GM19023 (cell line): ENCODE measurements at regions not wholly inside any gene's neighbourhood (a gene's known extent, or its start where the extent isn't known, plus 50 kb on each side); places are given as distances from the start of the nearest gene placed in this dataset.
"Not testable (repeated sequence)": the region's sequence is repeated elsewhere in the genome, so short reads cannot be mapped to it uniquely, and the experiment has no call there.

Experiments used
- ATAC-seq: cut with Tn5 transposase; IDR thresholded peaks from one replicate; pipeline ENCODE4 v1.9.1; 2021; ENCODE audit warnings: mild to moderate bottlenecking, moderate library complexity; ENCODE audit not compliant: unreplicated experiment

DNA sequence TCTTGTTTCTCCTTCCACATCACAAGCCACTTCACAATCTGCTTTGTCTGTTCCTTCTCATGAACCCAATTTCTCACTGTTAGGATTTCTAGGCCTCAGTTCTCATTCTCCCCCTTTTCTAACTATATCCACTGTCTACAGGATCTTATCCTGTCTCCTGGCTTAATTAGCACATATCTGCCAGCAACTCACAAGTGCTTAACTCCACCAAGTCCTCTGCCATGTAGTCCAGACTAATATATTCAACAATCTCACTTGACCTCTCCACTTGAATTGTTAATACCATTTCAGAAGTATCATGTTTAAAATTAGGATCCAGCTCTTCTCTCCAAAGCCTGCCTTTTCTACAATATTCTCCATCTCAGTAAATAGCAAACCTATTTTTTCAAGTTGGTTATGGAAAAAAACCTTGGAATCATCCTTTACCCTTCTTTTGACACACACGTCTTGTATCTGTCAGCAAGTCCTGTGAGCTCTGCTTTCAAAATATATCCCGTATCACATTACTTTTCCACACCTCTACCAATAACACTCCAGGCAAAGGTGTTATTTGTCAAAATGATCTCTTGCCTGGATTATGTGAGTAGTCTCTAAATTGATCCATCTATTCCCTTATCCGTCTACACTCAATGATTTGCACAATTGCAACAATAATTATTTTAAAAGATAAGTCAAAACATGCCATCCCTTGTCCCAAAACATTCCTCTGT lies 127.2 kb upstream of the SLIT2 start:
- no peak for ATAC-seq

DNA sequence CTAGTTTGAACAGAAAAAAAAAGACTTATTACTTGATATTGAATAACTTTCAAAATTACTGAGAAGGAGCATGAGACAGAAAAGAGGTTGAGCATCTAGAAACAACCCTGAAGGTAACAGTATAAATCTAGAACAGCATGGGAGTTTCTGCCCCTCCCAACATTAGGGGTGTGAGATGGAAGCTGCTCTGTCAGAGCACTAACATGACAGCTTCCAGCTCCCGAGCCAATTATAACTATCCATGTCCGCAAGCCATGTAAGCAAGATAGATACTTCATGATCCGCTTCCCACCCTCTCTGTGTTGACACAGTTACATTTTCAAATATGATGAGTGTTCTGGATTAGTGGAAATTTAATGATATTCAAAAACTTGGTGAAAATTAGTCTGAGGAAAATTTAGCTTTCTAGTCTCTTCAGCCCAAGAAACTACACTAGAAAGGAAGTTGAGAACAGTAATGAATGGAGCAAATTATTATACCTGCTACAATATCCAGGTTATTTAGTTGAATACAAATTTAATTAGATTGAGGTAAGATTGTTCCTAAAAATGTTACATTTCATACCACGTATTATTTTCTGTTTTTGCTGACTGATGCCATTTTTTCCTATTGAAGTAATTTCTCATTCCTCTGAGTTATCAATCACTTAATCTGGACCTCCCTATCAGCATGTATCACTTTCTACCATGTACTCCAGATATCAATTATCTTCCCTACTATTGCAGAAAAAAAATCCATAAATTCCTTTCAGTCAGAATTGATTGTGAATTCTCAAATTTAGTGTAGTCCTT lies 129.3 kb upstream of the SLIT2 start:
- no peak for ATAC-seq

DNA sequence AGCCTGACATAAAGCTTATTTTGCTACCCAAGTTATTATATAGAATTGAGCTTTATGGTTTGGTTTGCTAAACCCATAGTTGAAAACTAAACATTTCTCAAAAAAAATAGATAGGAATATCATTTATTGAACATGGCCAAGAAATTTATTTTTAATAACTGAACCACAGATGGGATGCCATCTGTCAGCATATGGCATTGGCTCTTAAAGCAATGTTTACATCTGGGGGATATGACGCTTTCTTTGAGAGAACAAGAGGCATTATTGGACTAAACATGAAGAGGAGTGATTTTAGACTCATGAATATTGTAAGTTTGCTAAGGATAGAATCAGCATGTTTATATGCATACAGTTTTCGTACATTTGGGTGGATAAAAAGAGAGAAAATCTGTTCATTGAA lies 132.6 kb upstream of the SLIT2 start:
- no peak for ATAC-seq

DNA sequence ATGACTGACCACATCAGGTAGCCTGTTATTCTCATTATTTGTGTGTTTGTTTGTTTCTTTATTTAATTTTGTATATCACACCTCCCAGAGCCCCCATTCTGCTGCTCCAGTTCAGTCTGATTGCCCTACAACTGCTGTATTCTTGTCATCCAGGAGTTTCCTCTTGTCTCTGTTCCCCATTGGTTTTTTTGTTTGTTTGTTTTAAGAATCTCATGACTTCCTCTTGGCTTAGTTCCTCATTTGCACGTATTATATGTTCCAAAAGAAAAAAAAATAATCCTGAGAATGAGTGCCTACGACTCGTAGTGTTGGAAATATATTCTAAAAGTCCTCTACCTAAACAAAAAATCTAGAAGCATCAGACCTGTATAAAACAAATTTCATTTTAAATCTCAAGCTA lies 142.3 kb upstream of the SLIT2 start:
- no peak for ATAC-seq

DNA sequence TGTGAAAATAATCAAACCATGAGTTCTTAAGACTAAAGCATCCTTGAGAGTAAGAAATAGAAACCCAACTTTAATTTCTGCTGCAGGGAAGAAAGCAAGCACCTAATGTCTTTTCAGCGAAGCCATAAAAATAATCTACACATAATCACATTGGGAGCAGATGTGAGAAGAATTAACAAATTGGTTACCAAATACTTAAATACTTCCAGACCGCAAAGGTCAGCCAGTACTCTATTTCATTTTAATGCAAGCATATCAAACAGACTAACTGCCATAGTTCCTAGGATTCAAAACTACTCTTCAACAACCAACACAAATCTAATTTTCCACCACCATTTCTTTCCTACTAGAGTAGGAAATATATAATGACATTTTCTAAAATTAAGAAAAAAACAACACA lies 144.8 kb upstream of the SLIT2 start:
- no peak for ATAC-seq

DNA sequence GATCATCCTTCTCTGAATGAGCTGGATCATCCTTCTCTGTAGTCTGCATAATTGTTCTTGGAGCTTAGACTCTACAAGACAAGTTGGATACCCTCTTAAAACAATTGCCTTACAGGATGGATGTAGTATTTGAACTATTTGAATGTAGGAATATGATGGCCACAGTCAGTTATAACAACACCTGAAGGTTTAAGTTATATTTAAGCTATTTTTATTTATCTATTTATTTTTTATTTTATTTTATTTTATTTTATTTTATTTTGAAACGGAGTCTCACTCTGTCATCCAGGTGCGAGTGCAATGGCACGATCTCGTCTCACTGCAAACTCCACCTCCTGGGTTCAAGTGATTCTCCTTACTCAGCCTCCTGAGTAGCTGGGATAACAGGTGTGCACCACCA lies 149.9 kb upstream of the SLIT2 start:
- no peak for ATAC-seq

DNA sequence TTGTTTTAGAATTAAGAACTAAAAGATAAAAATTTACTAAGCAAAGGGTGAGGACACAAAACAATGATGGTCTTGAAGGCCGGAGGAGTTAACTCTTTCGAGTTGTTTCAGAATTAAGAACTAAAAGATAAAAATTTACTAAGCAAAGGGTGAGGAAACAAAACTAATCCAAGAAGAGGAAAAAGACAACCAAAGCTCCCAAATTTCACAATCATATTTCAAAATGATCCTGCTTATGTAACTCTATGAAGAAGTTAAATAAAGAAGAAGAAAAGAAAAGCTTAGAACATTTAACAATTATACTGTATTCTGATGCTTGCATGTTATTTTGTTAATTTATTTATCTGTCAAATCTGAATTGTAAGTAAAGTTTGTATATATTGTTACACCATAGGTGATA lies 154.8 kb upstream of the SLIT2 start:
- no peak for ATAC-seq

DNA sequence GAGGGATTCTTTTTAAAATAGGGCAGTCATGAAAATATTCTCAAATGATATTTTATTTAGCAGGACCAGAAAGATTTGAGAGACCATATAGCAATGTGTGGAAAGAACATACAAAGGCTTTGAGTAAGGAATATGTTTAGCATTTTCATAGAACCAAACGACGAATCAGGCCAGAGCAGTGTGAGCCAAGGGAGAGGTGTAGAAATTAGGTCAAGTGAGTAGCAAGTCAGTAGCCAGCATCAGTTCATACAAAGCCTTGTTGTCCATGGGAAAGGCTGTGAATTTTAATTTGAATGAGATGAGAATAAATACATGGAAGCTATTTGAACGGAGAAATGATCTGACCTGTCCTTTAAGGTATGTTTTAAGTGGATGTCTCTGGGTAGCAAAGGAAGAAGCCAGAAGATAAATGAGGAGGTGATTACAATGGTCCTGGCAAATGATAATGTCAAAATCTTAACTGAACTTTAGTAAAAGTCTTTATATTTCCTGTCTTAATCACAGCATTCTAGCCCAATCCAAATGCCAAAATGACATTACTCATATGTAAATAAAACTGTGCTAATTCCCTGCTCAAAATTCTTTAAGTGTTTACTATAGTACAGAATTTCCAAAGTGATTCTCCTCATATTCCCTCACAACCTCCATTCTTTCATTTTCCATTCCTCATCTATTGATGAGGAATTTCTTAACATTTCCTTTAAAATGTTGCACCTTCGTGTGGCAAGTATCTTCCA lies 155.7 kb upstream of the SLIT2 start:
- ATAC-seq = no peak

DNA sequence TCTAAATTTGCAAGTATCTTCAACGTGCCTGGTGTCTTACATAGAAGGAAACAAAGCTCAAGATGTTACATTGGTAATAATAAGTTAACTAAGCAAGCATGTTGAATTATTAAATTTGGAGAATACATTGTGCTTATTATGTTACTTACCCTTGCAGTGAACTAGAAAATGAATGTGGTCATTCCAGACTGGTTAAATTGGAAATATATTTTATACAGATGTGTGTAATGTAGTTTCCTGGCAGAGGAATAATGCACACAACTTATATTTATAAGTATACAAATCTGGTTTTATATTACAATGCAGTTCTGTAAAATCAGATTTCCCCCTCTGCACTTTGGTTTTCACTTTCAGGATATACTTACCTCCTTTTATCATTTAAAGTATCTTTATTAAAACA lies 159.9 kb upstream of the SLIT2 start:
- ATAC-seq = no peak

DNA sequence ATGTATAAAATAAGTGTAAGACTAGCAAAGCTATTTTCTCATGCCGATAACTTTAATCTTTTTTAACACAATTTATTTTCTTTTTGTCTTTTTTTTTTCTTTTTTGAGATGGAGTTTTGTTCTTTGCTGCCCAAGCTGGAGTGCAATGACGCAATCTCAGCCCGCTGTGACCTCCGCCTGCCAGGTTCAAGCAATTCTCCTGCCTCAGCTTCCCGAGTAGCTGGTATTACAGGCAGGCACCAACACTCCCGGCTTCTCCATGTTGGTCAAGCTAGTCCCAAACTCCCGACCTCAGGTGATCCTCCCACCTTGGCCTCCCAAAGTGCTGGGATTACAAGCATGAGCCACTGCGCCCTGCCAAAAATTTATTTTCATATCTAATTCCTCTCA lies 164.2 kb upstream of the SLIT2 start:
- ATAC-seq = no peak

DNA sequence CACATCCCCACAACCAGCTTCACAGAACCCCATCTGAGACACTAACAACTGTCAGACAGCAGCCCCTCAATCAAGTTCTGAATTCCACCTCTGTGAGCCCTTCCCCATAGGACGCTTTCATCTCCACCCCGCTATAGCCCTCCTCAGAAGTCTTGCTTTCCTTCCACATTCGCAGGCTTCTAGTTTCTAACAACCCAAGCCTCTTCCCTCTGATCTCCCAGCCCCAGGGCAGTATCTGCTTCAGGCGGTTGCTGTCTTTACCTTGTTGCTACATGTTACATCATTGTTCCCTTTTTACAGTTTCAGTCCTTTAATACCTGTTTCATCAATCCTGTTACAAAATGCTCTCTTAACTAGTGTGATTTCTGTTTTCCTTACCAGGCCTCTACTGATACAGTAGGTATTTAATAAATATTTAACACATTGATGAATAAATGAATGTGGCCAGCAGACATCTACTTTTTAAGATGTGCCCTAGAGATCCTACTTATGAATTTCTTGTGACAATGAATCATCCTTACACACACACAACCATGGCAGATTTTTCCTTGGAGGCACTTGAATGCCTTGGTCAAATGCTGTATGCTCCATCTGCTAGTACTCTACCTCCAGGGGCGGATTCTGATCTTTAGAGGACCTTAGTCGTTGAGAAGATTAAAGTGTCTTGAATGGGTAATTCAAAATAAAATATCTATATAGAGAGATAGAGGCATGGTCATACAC lies 164.7 kb upstream of the SLIT2 start:
- ATAC-seq = no peak

DNA sequence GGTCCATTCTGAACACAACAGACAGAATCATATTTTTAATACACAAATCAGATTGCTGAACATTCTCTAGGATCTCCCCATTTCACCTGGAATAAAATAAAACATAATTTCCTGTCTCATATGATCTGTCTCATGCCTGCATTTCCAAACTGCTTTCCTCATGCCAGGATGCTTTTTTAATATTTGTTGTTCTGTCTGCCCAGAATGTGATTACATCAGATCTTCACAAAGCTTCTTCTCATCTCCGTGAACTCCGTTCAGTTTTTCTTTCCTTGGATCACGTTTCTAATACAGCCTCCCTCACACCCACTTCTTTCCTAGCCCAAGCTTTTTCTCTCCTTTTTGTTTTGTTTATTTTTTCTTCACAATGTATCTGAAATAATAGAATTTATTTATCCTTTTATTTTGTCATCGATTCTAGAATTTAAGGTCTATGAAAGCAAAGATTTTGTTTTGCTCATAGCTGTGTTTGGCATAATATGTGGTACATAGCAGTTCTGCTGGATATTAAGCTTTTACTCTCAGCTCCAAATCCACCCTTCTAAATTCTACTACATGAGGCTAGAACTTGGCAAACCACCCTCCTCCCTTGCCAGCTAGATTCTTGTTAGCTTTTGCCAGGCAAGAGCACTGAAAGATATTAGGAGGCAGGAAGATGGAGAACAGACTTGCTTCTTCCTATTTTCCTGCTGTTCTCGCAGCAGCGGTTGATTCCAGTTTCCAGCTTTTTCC lies 165.5 kb upstream of the SLIT2 start:
- ATAC-seq = no peak

DNA sequence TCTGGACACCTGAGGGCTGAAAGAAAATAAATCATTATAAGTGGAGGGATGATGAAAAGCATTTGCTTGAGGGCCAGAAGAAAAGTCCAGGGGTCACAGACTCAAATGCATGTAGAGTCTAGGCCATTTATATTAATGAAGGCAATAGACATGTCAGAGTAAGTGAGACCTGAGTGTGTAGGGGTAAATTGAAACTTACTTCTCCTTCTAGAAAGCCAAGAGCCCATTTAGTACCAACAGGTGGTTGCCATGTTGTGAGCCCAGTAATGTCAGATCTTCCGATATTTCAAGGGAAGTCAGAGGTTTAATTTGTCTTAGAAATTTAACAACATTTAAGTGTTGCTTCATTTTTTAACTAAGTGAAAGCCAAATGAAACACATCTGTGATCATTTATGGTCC lies 166.1 kb upstream of the SLIT2 start:
- no peak for ATAC-seq

DNA sequence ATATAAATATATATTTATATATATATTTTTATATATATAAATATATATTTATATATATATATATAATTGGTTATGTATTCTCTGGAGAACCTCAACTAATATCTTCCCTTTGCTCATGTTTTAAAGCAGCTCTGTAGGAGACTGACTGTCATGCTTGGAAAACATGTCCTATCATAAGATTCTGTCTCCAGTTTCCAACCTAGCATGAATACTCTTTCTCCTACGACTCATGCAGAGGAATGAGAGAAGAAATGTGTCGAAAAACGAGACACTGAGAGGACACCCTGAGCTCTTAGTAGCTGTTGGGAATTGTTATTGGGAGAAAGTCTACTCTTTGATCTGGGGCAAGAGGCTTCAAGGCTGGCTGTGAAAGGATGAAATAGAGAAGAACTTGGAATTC lies 166.5 kb upstream of the SLIT2 start:
- no peak for ATAC-seq

DNA sequence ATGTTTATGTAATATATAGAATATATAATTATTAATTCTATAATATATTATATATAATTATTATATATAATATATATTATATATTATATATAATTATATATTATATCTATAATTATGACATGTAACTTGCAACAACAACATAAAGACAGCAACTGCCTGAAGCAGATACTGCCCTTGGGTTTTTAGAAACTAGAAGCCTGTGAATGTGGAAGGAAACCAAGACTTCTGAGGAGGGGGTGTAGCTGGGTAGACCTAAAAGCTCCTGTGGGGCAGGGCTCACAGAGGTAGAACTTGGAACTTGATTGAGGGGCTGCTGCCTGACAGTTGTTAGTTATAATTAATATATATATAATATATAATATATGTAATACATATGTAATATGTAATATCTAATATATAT lies 167.2 kb upstream of the SLIT2 start:
- no peak for ATAC-seq

DNA sequence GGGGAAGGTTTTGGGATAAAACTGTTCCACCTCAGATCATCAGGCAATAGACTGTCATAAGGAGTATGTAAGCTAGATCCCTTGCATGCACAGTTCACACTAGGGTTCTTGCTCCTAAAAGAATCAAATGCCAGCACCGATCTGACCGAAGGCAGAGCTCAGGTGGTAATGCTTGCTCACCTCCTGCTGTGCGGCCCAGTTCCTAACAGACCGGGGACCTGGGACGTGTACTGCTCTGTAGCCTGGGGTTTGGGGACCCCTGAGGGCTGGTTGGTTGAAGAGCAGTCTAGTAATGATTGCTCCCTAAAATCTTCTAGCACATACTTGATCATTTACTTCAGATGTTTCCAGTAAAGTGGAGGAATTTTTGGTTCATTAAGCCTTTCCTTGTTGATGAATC lies 173.1 kb upstream of the SLIT2 start:
- ATAC-seq = no peak

DNA sequence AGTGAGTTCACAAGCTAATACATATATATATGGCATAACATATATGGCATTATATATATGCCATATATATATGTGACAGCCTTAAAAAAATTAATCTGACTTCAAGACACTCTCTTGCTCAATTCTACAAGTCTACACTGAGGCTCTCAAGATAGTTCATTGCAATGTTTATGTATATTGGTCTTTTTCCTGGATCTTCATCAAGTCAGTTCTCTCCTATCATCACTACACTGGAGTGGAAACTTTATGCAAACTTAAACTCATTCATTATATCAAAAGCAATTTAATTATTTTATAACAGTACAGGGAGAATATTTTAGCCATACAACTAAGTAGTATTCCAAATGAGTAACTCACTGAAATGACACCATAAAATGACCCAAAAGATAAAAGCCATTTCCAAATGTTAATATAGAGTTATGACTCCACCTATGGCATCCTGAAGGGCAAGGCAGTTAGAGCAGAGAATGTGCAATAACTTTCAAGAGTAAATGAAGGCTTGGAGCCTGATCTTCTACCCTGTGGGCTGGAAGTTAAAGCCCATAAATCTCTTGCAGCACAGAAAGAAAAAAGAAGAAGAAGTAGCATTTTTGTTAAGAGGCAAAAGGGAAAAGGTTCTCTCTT lies 176.3 kb upstream of the SLIT2 start:
- no peak for ATAC-seq

DNA sequence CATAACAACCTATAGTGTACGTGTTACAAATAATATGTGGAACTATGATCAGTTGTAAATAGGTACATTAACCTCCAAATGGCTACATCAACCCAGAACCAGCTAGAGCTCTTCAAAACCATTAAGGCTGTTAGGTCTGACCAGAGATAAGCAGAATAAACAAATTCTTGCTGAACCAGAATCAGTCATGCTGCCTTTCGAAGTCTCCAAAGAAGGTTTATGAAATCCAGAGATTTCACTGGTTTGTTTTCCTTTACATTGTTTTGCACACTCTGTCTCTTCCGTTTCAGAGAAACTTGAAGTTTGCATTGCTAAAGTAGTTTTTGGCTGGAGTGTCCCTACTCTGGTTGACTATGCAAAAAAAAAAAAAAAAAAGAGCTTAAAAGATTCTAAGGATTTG lies 177.3 kb upstream of the SLIT2 start:
- ATAC-seq = no peak

DNA sequence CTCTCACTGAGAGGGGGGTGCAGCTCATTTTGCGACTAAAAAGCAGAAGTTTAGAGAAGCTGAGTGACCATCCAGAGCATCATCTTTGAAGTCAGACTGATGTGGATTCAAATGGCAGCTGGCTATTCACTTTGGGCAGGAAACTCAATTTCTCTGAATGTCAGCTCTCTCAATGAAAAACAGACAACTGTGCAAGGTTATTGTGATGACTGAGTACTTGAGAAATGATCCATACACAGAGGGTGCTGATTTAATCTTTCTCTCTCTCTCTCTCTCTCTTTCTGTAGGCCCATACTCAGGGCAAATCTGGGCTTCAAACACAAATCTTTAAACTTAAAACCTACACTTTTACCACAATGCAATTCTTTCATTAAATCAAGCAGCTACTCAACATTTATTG lies 185.8 kb upstream of the SLIT2 start:
- no peak for ATAC-seq

DNA sequence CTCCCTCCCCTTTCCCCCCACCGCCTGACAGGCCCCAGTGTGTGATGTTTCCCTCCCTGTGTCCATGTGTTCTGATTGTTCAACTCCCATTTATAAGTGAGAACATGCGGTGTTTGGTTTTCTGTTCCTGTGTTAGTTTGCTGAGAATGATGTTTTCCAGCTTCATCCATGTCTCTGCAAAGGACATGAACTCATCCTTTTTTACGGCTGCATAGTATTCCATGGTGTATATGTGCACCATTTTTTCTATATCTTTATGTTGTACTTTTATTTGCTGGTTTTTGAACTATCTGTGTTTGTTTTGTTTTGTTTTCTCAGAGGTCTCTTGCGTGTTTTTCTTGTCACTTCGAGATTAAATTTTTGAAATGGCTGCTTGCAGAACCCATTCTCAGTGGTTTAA lies 188.8 kb upstream of the SLIT2 start:
- not testable (repeated sequence) for ATAC-seq
